ENCODE measurements at regions not wholly inside any gene's neighbourhood (a gene's known extent, or its start where the extent isn't known, plus 50 kb on each side); places are given as distances from the start of the nearest gene placed in this dataset.

GRCh38 chr2:8258406-8258805 is 423.4 kb upstream of the ID2 start:
- Histone ChIP-seq H3K36me3 (ENCODE audit: control insufficient read depth in 4 of 4, insufficient read depth in 3 of 4, low read depth in 1 of 4, low read length in 3 of 4) (no peaks in the 10 kb centered on the region), H3K4me1 (ENCODE audit: control insufficient read depth in 4 of 4, insufficient read depth in 4 of 4, low read length in 3 of 4) (peaks cover 0 to 9% (median 2%) of the 10 kb centered on the region in 4 donors), H3K4me3 (ENCODE audit: low read depth in 1 of 3, low read length in 3 of 3) (no peak overlapping the region), H3K27me3 (ENCODE audit: control insufficient read depth in 4 of 4, insufficient read depth in 4 of 4, low read length in 3 of 4) (no peaks in the 10 kb centered on the region), H3K27ac (ENCODE audit: low read depth in 1 of 2, low read length in 2 of 2) (no peak overlapping the region), H3K9ac (ENCODE audit: low read depth in 1 of 2, low read length in 2 of 2) (no peak overlapping the region), H3K9me3 (ENCODE audit: control insufficient read depth in 4 of 4, low read length in 3 of 4) (no peaks in the 10 kb centered on the region)
- WGBS = 98% methylated on average over 4 of the region's 4 CpGs
- TF ChIP-seq, protein P1, sequence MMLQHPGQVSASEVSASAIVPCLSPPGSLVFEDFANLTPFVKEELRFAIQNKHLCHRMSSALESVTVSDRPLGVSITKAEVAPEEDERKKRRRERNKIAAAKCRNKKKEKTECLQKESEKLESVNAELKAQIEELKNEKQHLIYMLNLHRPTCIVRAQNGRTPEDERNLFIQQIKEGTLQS (IDR thresholded peaks at IDR 0.05) = no peak
- TF ChIP-seq RXRA (IDR thresholded peaks at IDR 0.05) = no peak
- TF ChIP-seq HNF4G (IDR thresholded peaks at IDR 0.05) = no peak
- no peak for TF ChIP-seq SP1 (IDR thresholded peaks at IDR 0.05)
- TF ChIP-seq HNF4A (conservative IDR thresholded peaks at IDR 0.05) = no peak
- TF ChIP-seq RAD21 (IDR thresholded peaks at IDR 0.05) = no peak
- DNase-seq (ENCODE audit: low spot score) = no peak

DNA sequence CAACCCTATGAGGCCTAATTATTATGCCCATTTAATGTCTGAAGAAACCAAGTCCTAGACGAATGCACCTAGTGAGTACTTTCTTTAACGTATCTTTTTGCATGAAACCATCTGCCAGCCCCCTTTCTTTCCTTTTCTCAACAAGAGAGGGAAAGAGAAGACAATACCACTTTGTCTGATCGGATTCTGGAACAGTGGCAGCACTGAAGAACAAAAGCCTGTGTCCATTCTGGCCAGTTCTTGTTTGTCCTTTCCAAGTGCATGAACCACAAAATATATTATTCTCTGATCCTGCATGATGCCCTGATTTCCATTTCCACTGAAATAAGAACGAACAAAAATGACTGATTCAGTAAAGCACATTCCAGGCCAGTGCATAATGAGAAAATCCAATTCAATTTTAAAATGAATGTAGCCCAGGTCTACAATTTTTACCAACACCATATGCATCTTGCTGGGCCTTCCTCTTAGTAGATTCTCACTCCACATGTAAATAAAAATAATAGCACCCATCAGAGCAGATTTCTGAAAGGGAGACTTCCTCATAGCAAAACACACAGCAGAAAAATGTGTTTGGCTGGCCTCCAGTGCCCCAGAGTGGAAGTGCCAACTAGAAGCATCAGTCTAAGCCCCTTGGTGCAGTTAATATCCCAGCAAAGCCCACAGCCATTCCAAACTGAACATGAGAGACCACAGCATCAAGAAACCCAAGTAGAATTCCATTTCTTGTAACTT is 422.6 kb upstream of the ID2 start:
- H3K9ac ChIP-seq (ENCODE audit: low read depth in 1 of 2, low read length in 2 of 2) = no peak overlapping the region
- no peak overlapping the region for H3K4me3 ChIP-seq (ENCODE audit: low read depth in 1 of 3, low read length in 3 of 3)
- TF ChIP-seq, protein P2, sequence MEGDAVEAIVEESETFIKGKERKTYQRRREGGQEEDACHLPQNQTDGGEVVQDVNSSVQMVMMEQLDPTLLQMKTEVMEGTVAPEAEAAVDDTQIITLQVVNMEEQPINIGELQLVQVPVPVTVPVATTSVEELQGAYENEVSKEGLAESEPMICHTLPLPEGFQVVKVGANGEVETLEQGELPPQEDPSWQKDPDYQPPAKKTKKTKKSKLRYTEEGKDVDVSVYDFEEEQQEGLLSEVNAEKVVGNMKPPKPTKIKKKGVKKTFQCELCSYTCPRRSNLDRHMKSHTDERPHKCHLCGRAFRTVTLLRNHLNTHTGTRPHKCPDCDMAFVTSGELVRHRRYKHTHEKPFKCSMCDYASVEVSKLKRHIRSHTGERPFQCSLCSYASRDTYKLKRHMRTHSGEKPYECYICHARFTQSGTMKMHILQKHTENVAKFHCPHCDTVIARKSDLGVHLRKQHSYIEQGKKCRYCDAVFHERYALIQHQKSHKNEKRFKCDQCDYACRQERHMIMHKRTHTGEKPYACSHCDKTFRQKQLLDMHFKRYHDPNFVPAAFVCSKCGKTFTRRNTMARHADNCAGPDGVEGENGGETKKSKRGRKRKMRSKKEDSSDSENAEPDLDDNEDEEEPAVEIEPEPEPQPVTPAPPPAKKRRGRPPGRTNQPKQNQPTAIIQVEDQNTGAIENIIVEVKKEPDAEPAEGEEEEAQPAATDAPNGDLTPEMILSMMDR (IDR thresholded peaks at IDR 0.05; ENCODE audit: low read depth, low read length, missing input control) = no peak
- TF ChIP-seq EGR1 (IDR thresholded peaks at IDR 0.05; ENCODE audit: low read depth in 2 of 2) (no peak), GABPA (IDR thresholded peaks at IDR 0.05 in 1 of 2, conservative IDR thresholded peaks at IDR 0.05 in 1 of 2) (no peak), TAF1 (conservative IDR thresholded peaks at IDR 0.05) (no peak)
- TF ChIP-seq, protein P3, sequence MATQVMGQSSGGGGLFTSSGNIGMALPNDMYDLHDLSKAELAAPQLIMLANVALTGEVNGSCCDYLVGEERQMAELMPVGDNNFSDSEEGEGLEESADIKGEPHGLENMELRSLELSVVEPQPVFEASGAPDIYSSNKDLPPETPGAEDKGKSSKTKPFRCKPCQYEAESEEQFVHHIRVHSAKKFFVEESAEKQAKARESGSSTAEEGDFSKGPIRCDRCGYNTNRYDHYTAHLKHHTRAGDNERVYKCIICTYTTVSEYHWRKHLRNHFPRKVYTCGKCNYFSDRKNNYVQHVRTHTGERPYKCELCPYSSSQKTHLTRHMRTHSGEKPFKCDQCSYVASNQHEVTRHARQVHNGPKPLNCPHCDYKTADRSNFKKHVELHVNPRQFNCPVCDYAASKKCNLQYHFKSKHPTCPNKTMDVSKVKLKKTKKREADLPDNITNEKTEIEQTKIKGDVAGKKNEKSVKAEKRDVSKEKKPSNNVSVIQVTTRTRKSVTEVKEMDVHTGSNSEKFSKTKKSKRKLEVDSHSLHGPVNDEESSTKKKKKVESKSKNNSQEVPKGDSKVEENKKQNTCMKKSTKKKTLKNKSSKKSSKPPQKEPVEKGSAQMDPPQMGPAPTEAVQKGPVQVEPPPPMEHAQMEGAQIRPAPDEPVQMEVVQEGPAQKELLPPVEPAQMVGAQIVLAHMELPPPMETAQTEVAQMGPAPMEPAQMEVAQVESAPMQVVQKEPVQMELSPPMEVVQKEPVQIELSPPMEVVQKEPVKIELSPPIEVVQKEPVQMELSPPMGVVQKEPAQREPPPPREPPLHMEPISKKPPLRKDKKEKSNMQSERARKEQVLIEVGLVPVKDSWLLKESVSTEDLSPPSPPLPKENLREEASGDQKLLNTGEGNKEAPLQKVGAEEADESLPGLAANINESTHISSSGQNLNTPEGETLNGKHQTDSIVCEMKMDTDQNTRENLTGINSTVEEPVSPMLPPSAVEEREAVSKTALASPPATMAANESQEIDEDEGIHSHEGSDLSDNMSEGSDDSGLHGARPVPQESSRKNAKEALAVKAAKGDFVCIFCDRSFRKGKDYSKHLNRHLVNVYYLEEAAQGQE (IDR thresholded peaks at IDR 0.05) = no peak
- H3K27me3 ChIP-seq (ENCODE audit: control insufficient read depth in 4 of 4, insufficient read depth in 4 of 4, low read length in 3 of 4) = no peaks in the 10 kb centered on the region
- peaks cover 0 to 9% (median 2%) of the 10 kb centered on the region in 4 donors for H3K4me1 ChIP-seq (ENCODE audit: control insufficient read depth in 4 of 4, insufficient read depth in 4 of 4, low read length in 3 of 4)
- DNase-seq (ENCODE audit: low spot score) = no peak
- no peak overlapping the region for H3K27ac ChIP-seq (ENCODE audit: low read depth in 1 of 2, low read length in 2 of 2)
- 94% methylated on average over 4 of the region's 4 CpGs for WGBS
- H3K9me3 ChIP-seq (ENCODE audit: control insufficient read depth in 4 of 4, low read length in 3 of 4) = no peaks in the 10 kb centered on the region
- H3K36me3 ChIP-seq (ENCODE audit: control insufficient read depth in 4 of 4, insufficient read depth in 3 of 4, low read depth in 1 of 4, low read length in 3 of 4) = no peaks in the 10 kb centered on the region

DNA sequence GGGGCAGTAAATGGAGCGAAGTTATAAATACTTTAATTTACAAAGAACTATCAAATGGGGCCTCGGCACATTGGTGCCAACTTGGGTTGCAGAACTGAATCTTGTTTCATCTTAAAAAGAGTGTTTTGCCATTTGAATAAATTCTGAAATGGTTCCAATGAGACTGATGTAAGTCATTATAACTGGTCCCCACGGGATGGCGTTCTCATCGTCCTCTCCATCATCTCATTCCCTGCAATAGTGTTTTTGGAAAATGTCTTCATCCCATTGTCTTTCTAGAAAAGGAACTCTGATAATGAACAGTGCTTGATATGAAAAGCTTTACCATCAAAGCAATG is 422.0 kb upstream of the ID2 start:
- no peak overlapping the region for H3K4me3 ChIP-seq (ENCODE audit: low read depth in 1 of 3, low read length in 3 of 3)
- no peak for TF ChIP-seq TAF1 (conservative IDR thresholded peaks at IDR 0.05)
- H3K9me3 ChIP-seq (ENCODE audit: control insufficient read depth in 4 of 4, low read length in 3 of 4) = no peaks in the 10 kb centered on the region
- H3K27ac ChIP-seq (ENCODE audit: low read depth in 1 of 2, low read length in 2 of 2) = no peak overlapping the region
- WGBS = 97% methylated on average over 5 of the region's 5 CpGs
- no peak overlapping the region for H3K9ac ChIP-seq (ENCODE audit: low read depth in 1 of 2, low read length in 2 of 2)
- no peaks in the 10 kb centered on the region for H3K36me3 ChIP-seq (ENCODE audit: control insufficient read depth in 4 of 4, insufficient read depth in 3 of 4, low read depth in 1 of 4, low read length in 3 of 4)
- H3K27me3 ChIP-seq (ENCODE audit: control insufficient read depth in 4 of 4, insufficient read depth in 4 of 4, low read length in 3 of 4) = no peaks in the 10 kb centered on the region
- no peak for DNase-seq (ENCODE audit: low spot score)
- peaks cover 0 to 9% (median 2%) of the 10 kb centered on the region in 4 donors for H3K4me1 ChIP-seq (ENCODE audit: control insufficient read depth in 4 of 4, insufficient read depth in 4 of 4, low read length in 3 of 4)
